GM19238 (cell line): ENCODE measurements at regions not wholly inside any gene's neighbourhood (a gene's known extent, or its start where the extent isn't known, plus 50 kb on each side); places are given as distances from the start of the nearest gene placed in this dataset.

Experiments used
- DNase-seq: peaks from one replicate; pipeline ENCODE4 v3.0.0; 2011; ENCODE audit warnings: low spot score; ENCODE audit not compliant: insufficient read length

GRCh38 chr13:73416093-73416492, 357.3 kb downstream of the KLF5 start:
- no peak for DNase-seq

GRCh38 chr13:73413656-73414055, 354.9 kb downstream of the KLF5 start:
- no peak for DNase-seq

GRCh38 chr13:73412933-73413332, 354.1 kb downstream of the KLF5 start:
- no peak for DNase-seq

GRCh38 chr13:73411067-73411809, 352.4 kb downstream of the KLF5 start:
- no peak for DNase-seq

GRCh38 chr13:73406454-73406853, 347.6 kb downstream of the KLF5 start:
- DNase-seq: no peak

DNA sequence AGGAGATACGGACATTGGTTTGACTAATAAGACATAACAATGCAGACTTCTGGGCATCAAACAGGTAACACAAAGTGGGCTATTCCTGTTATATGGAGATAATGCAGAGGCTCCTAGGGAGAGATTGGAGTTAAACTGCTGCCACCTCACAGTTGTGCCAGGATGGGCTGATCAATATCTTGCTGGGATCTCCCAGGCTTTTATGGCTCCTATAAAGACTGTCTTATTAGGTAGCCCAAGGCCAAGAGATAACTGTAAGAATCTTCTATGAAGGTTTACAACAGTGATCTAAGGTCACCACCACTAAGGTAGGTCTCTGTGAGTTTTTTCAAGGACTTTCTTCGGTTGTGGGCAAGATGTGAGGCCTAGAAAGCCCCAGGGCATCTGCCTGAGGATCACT, 345.8 kb downstream of the KLF5 start:
- no peak for DNase-seq

DNA sequence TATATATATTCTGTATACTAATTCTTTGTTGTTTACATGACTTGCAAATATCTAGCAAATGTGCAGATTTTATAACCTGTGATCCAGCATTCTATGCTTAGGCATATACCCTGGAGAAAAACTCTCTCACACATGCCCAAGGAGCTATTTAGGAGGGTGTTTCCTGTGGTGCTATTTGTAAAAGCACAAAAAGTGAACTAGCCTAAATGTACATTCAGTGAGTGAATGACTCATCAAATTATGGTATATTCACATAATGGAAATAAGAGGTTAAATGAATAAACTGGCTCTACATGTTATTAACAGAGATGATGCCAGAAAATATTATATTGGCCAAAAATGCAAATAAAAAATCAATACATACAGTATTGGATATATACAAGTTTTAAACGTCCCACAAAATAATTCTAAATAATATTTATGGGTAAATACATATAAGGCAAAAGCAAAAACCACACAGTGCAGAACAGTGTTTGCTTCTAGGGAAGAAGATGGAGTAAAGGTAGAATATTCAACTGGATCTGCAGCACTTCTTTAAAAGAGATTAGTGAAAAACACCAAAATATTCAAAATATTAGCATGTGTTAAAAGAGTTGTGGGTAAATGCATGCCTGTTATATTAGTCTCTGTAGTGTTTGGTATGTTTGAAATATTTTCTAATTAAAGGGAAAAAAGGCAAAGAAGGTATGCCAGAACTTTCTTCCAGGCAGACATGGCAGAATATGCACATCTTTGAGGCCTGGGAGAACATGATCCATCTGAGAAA, 344.7 kb downstream of the KLF5 start:
- no peak for DNase-seq

DNA sequence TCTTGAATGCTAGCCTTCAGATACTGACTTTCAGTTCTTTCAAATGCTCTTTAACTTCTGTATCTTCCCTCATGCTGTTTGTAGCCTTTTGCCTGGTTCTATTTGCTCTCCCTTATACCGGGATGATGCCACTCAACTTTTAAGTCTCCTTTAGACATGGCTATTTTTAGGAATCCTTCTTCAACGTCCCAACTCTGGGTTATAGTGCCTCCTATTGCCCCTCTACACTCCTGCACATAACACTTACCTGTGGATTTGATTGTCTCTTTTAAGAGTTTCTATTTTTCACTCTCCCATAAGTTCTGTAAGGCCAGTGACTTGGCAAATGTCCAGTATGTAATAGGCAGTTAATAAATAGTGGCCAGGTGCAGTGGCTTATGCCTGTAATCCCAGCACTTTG, 343.0 kb downstream of the KLF5 start:
- no peak for DNase-seq

- DNase-seq: no peak
These were observed 340.8 kb downstream of the KLF5 start for GRCh38 chr13:73399347-73400216.

- DNase-seq: no peak
These were observed 338.9 kb downstream of the KLF5 start for GRCh38 chr13:73397496-73398305.

DNA sequence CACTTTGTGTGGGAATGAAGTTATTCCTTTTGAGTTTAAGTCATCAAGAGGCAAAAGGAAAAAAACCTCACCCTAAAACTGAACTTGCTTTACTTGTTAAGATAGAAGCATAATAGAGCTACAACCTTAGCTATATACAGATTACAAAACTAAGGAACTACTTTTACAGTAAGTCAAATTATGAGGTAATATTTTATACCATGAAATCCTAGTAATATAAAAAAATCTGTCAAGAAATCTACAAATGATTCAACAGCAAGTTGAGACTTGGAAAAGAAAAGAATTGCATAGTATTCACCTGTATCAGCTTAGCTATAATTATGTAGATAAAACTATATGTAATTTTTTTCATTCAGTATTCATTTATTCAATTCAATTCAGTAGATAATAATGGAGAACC, 335.3 kb downstream of the KLF5 start:
- DNase-seq: no peak

GRCh38 chr13:73390100-73390499, 331.3 kb downstream of the KLF5 start:
- DNase-seq: no peak

DNA sequence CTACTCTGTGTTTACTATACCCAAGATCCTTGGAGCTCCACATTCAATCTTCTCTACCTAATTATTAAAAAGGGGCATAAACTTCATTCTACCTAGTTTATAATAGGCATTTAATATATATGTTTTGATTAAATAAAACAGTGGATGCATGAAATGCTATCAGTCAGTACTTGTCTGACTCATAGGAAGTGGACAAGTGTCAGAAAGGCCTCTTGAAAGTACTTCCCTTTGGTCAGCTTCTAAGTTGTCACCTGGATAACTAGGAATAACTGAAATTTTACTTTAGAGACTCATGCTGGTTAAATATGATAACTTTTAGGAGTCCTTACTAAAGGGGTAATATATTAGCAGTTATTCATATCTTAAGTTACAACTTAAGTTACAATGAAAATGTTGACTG, 329.8 kb downstream of the KLF5 start:
- DNase-seq: no peak

GRCh38 chr13:73387318-73387717, 328.5 kb downstream of the KLF5 start:
- no peak for DNase-seq

GRCh38 chr13:73385848-73386247, 327.0 kb downstream of the KLF5 start:
- no peak for DNase-seq

DNA sequence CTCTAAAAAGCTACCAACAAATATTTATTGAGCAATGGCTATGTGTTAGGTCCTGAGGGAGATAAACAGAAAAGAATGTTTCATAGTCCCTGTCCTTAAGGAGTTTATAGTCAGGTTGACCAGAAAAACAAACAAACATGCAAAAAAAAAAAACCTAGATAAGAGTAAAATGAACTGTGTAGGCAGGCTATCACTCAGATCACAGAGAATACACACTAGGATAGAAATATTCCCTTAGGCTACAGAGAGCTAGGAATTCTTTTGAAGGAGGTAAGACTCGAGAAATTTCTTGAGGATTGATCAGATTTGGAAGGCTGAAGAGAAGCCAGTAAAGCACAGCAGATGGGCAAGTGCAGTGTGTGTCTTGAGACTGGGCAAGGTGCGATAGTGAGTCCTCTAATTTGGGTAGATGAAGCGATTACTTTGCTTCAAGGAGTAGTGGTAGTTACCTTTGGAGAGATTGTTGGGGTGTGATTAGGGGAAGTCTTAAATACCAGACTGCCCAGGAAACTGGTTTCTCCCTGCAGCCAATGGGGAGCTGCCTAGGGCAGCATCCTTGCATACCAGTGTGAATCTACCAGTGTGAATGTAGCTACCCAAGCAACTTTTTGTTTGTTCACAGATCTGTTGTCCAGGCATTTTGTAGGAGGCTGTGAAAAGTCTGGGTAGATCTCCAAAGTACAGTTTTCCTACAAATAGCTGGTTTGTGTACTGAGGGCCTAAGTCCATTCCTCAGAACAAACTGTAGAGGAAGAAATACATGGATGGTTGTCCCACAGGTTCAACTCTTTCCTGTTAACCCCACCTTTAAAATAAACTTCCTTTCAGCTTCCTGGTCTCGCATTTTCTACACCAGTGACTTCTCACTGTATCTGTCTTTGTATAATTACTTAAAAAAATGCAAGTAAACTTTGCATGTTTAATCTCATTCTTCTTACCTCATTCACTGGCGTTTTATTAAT, 314.1 kb downstream of the KLF5 start:
- DNase-seq: no peak

DNA sequence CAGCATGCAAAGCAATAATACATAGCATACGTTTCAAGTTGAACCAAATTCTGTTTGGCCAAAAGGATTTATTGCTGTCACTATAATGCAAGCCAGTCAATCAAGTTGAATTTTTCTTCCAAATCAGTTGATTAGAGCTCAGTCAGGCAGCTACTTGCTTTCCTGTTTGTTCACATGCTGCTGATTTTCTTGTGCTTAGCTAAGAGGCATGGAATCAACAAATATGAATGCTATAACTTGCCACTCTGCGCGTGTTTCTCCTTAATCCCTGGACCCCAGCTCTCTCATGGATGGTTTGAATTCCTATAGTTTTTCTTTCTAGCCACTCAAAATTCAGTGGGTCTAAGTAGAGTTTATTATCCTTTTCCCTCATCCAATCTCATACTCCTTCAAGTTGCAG, 311.3 kb downstream of the KLF5 start:
- no peak for DNase-seq

- DNase-seq: no peak
These were observed 310.3 kb downstream of the KLF5 start for GRCh38 chr13:73369095-73369494.

DNA sequence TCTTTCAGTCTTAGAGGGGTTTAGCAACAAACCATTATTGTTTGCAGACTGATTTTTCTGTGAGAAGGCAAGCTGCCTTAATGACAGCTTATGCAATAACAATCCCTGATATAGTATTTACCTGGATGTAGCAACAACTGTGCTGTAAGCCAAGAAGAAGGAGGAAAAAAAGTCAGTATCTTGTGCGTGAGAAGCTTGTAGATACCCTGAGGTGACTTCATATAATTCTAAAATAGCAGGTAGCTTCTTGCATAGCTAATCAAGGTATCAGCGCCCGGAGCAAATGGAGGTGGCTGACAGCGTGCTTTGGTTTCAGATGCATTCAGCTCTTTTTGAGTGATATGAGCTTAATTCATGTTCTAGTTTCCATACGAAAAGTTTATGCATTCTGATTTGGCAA, 309.8 kb downstream of the KLF5 start:
- no peak for DNase-seq

GRCh38 chr13:73367886-73368285, 309.1 kb downstream of the KLF5 start:
- DNase-seq: no peak
